ENCODE measurements at regions not wholly inside any gene's neighbourhood (a gene's known extent, or its start where the extent isn't known, plus 50 kb on each side); places are given as distances from the start of the nearest gene placed in this dataset.

DNA sequence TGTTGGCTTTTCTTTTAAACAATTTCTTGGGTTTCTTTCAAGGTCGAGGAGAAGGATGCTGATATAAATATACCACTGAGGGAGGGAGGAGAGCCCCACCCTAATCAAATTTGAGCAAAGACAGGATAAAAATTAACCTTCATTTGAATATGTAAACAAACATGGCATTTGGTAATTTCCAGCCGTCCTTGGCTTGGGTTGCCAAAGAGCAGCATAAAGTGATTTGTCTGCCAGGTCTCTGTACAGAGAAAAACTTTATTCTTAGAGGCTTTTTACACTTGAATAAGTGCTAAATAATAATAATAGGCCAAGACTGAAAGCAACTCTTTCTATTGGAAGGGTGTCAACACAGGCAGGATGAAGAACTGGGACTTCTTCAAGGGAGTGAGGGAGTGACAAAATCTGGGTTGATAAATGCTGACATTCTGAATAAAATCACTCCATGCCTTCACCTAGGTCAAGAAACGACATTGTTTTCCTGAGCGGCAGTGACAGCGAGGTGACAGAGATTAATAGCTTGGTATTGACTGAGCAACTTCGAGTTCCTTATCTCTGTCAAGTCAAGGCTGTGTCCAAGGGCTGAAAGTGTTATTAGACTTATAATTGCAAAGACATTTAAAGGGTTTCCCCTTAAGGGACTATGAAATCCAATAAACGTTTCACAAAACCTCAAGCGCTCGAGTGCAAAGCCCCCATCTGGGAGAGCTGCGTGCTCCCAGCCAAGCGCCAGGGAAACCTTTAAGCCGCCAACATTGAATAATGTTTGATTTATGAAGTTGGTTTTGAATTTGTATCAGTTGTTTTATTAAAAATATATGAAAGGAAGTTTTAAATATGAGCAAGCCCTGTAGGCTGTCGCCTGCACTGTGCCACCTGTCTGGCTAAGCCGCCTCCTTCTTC lies 269.5 kb upstream of the N4BP1 start:
- DNase-seq, result no peak

- DNase-seq, result no peak
Measured at GRCh38 chr16:48877946-48878345, 268.0 kb upstream of the N4BP1 start.

GRCh38 chr16:48870141-48870540 lies 260.2 kb upstream of the N4BP1 start:
- DNase-seq, result no peak

DNA sequence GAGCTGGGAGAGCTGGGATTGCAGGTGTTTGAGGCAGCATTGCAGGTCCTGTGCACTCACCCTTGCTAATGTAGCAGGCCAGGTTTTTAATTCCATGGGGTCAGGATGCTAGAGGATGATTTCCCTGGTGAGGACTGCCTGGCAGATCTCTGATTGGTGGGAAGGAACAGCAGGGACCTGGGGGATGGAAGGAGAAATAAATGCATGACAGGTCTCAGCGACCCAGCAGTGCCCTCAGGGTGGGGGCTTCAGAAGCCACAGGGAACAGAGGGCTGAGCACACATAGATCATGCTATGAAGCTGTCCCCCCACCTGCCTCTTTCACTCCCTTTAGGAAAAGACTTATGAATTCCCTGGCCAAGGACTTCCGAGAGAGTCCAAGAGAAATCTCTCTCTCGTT lies 255.5 kb upstream of the N4BP1 start:
- no peak for DNase-seq

DNA sequence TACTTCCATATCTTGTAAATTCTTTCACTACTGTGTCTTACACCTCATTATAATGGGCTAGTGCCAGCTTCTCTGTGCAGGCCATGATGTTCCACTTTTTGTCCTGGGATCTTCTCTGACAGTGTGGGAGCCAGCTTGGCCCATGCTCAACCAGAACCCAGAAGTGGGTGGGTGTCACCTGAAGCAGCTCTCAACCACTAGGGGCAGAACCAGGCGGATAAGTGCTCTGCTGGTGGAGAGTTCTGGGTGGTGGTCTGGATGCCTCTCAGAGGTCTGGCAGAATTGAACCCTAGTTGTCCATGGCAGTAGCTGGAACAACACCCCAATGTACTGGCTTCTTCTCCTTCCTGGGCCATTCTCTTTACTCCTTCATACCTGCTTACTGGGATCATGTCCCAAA lies 254.1 kb upstream of the N4BP1 start:
- DNase-seq, result no peak

- DNase-seq, result no peak
Measured at GRCh38 chr16:48862087-48862532, 252.1 kb upstream of the N4BP1 start.

GRCh38 chr16:48860341-48860740 lies 250.4 kb upstream of the N4BP1 start:
- no peak for DNase-seq

DNA sequence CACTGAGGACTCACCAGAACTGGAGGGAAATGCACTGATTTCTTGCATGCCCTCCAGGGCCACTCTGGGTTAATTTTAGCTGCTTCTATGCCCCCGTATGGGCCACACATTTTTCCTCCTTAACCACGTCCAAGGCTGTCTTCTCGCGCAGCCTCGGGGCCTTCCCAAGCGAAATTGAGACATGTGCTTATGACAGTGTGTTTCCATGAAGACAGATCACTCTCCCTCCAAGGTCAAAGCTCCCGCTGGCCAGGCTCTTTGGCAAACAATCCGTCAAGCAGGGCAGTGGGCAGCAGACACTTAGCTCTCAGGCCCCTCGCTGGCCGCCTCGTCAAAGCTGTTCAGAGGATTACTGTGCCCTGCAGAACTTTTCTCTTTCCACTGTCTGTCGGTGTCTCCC lies 243.0 kb upstream of the N4BP1 start:
- no peak for DNase-seq

GRCh38 chr16:48852458-48852857 lies 242.5 kb upstream of the N4BP1 start:
- no peak for DNase-seq

- DNase-seq, result no peak
Measured at GRCh38 chr16:48850097-48850770, 240.3 kb upstream of the N4BP1 start.

- DNase-seq, result no peak
Measured at GRCh38 chr16:48846277-48846676, 236.3 kb upstream of the N4BP1 start.

- no peak for DNase-seq
Measured at GRCh38 chr16:48845261-48845660, 235.3 kb upstream of the N4BP1 start.

DNA sequence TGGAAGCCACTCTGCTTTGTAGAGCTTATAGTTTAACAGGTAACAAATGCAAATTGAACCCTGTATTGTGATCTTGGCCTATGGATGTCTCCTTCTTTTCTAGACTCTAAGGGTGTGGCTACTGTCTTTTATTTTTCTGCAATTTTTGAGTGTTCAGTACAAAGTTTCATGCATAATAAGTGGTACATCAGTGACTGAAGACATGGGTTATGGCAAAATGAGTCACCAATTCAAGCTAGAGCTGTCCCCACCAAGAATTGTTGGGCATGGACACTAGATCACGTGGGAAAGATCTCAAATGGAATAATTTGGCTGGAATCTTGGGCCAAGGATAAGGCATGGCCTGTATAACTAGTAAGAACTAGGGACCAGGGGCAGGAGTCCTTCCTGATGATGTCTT lies 228.4 kb upstream of the N4BP1 start:
- no peak for DNase-seq

GRCh38 chr16:48836636-48837035 lies 226.7 kb upstream of the N4BP1 start:
- DNase-seq, result no peak

- DNase-seq, result no peak
Measured at GRCh38 chr16:48836067-48836466, 226.1 kb upstream of the N4BP1 start.

DNA sequence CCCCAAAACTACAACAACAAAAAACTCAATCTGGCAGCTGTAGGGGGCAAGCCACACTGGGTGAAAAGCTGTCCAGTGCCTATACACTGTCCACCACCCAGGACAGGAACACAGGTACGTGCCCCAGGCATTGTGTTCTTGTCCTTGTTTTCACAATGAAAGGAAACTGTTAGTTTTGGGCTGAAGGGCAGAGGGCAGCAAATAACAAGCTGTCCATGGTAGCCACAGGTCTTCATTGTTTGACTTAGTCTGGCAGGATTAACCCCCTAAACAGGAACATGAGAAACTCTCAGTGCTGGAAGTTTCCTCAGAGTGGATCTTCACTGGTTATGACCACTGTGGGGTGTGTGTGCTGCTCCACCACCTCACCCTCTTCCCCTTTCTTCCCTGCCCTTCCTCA lies 224.6 kb upstream of the N4BP1 start:
- no peak for DNase-seq

- no peak for DNase-seq
Measured at GRCh38 chr16:48833461-48833860, 223.5 kb upstream of the N4BP1 start.

DNA sequence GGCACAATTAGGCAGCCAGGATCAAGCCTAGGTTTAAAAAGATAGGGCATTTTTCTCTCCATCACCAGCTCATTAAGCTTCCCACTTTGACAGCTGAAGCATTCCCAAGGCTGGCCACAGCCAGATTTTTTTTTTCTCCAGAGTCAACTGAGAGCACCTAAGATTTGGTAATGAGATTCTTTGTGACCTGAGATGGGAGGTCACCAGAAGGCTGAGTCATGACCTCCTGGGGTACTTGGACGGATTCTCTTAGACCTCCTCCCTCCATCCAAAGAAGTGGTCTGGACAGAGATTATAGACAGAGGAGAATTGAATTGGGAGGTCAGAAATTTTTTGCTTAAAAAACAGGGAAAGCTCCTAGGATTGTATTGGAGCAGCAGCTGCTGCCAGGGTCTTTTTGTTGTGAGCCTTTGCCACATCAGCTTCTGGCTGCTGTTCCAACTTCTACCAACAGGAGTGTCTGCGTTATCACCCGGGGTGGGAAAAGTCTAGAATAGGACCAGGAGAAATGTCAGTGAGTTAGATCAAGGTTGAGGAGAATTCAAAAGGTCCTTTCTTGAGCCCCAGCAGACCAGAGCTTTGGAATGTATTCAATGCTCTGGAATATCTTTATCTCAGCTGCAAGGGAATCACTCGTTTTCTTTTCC lies 221.2 kb upstream of the N4BP1 start:
- no peak for DNase-seq

DNA sequence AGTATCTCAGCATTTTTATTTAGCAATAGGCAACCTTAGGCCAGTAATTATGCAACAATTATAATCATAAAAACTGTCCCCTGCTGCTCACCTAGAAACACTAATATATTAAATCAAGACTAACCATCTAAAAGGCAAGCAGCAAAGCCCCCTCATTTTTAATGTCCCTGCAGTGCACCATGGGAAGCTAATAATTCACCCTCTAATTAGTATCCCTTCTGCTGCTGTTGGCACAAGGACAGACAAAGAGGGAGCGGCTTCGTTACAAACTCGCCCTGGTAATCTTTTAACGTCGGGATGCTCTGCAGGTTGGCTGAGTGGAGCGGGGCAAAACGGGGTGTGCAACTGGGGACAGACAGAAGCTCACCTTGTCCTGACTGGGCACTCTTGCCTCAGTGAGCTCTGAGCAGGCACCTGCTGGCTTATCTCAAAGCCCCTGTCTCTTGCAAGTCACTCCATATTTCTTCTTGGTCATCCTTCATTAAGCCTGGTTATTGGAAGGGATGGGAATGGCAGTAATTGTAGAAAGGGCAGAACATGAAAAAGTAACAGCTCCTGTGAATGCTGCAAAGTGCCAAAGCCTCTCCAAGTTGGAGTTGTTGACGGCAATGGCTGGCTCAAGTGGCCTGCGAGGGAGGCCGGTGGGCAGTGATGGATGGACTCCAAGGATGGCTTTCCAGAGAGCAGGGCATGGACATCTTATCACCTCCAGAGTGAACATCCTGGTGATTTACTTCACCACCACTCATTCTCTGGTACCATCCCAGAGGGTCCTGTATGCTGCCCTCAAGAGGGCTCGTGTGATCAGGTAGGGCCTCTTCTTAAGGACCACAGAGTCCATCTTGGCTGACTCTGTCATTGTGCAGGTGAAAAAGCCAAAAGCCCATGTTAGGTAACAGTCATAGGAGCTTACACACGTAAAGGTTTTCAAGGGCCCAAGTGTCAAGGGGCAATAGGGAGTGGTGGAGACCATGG lies 219.6 kb upstream of the N4BP1 start:
- DNase-seq, result no peak

DNA sequence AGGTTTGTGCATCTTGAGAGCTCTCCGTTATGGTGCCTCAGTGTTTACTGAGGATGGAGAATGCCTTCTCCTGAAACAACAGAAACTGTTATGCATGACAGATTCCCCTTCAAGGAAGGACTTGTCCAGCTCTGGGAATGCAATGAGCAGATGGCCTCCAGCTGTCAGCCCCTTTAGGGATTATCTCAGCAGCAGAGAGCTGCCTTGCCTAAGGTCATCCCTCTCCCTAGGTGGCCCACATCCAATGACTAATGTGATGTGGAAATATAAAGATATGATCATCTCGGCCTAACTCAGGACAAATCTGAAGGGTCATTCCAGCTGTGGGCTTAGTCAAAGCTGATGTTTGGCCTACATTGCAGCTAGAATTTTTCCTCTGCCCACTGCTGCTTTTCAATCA lies 214.3 kb upstream of the N4BP1 start:
- DNase-seq, result no peak

DNA sequence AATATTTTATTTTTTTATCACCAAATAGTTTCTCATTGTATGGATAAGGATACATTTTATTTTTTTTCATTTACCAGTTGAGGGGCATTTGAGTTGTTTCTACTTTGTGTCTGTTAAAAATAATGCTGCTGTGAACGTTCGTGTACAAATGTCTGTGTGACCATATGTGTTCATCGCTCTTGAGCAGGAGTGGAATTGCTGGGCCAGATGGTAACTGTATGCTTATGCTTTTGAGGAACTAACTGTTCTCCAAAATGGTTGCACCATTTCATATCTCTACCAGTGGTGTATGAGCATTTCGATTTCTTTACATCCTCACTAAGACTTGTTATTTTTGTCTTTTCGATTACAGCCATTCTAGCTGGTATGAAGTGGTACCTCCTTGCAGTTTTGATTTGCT lies 212.5 kb upstream of the N4BP1 start:
- DNase-seq, result no peak

GRCh38 chr16:48820379-48820778 lies 210.4 kb upstream of the N4BP1 start:
- no peak for DNase-seq

DNA sequence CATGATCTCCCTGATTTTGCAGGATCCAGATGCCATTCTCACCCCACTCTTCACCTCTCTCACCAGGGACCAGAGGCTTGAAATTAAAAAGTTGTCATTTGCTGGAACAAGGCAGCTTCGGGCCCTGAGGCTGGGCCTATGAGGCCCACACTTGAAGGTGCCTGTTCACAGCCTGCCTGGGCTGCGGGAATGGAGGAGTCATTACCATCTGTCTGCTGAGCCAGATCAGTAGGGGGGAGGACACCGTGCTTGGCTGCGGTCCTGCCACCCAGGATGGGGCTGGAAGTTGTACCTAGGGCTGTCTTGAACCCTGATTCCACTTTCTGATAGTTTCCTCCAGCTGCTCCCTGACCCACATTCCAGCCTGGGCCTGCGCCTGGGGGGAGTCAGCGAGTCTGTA lies 208.3 kb upstream of the N4BP1 start:
- no peak for DNase-seq
